Thyroid gland (tissue), 4 donors: ENCODE measurements at regions not wholly inside any gene's neighbourhood (a gene's known extent, or its start where the extent isn't known, plus 50 kb on each side); places are given as distances from the start of the nearest gene placed in this dataset.

Experiments used
- POLR2A ChIP-seq, 2 donors: fragments of 450-650 bp; IDR thresholded peaks; one replicate each; pipeline ENCODE4 v1.6.1; 2017; ENCODE audit warnings: antibody characterized with exemption in 2 of 2, mild to moderate bottlenecking in 2 of 2, moderate library complexity in 1 of 2
- TF ChIP-seq, protein P1 (sequence below), 6 experiments: fragments of 200-600 bp in 3 of 6; fragments of 450-650 bp in 3 of 6; sonication (generic) in 3 of 6; IDR thresholded peaks; one replicate each; pipeline ENCODE4 v1.5.1; 2016 to 2019; ENCODE audit warnings: antibody characterized with exemption in 6 of 6, mild to moderate bottlenecking in 2 of 6, inconsistent platforms in 1 of 6, moderate library complexity in 1 of 6

- TF ChIP-seq, protein P1, sequence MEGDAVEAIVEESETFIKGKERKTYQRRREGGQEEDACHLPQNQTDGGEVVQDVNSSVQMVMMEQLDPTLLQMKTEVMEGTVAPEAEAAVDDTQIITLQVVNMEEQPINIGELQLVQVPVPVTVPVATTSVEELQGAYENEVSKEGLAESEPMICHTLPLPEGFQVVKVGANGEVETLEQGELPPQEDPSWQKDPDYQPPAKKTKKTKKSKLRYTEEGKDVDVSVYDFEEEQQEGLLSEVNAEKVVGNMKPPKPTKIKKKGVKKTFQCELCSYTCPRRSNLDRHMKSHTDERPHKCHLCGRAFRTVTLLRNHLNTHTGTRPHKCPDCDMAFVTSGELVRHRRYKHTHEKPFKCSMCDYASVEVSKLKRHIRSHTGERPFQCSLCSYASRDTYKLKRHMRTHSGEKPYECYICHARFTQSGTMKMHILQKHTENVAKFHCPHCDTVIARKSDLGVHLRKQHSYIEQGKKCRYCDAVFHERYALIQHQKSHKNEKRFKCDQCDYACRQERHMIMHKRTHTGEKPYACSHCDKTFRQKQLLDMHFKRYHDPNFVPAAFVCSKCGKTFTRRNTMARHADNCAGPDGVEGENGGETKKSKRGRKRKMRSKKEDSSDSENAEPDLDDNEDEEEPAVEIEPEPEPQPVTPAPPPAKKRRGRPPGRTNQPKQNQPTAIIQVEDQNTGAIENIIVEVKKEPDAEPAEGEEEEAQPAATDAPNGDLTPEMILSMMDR (IDR thresholded peaks at IDR 0.05): no peak
- TF ChIP-seq POLR2A (IDR thresholded peaks at IDR 0.05): no peak
Observed at GRCh38 chr1:37238364-37239224, 204.3 kb upstream of the GRIK3 start.
